ENCODE measurements at regions not wholly inside any gene's neighbourhood (a gene's known extent, or its start where the extent isn't known, plus 50 kb on each side); places are given as distances from the start of the nearest gene placed in this dataset.

- DNase-seq, result peak; percentile 23
- no peak overlapping the region for H3K4me3 ChIP-seq (ENCODE audit: low read length)
- Mint-ChIP-seq H3K4me3 (no peak overlapping the region), H3K9me3 (no peaks in the 10 kb centered on the region), H3K4me1 (peaks cover 23% of the 10 kb centered on the region), H3K27ac (no peak overlapping the region), H3K36me3 (ENCODE audit: low read depth) (no peaks in the 10 kb centered on the region), H3K27me3 (ENCODE audit: insufficient read depth) (peaks cover 25% of the 10 kb centered on the region)
- H3K9ac ChIP-seq (ENCODE audit: extremely low read depth, low read length, poor library complexity, severe bottlenecking), result no peak overlapping the region
- peaks cover 6% of the 10 kb centered on the region for H3K27me3 ChIP-seq (ENCODE audit: control insufficient read depth, insufficient read depth, low read length, poor library complexity, severe bottlenecking)
- no peaks in the 10 kb centered on the region for H3K36me3 ChIP-seq (ENCODE audit: control insufficient read depth, insufficient read depth, low read length)
- H3K27ac ChIP-seq (ENCODE audit: low read depth, low read length), result no peak overlapping the region
- H3K4me1 ChIP-seq (ENCODE audit: control insufficient read depth, insufficient read depth, low read length), result peaks cover 5% of the 10 kb centered on the region
- no peaks in the 10 kb centered on the region for H3K9me3 ChIP-seq (ENCODE audit: control insufficient read depth, low read length)
- 80 to 98% methylated on average over 1 to 2 of the region's 2 CpGs for WGBS, 2 experiments (ENCODE audit: insufficient coverage in 1 of 2, insufficient read length in 1 of 2)
- no peak for TF ChIP-seq CTCF (conservative IDR thresholded peaks at IDR 0.05)
Measured at GRCh38 chr3:71881732-71882131, 96.8 kb upstream of the PROK2 start.

GRCh38 chr3:71881041-71881440 is 96.1 kb upstream of the PROK2 start:
- no peak for TF ChIP-seq CTCF (conservative IDR thresholded peaks at IDR 0.05)

GRCh38 chr3:71879089-71879488 is 94.1 kb upstream of the PROK2 start:
- Histone ChIP-seq H3K36me3 (ENCODE audit: control insufficient read depth, insufficient read depth, low read length) (no peaks in the 10 kb centered on the region), H3K9ac (ENCODE audit: extremely low read depth, low read length, poor library complexity, severe bottlenecking) (no peak overlapping the region), H3K4me3 (ENCODE audit: low read length) (no peak overlapping the region), H3K27ac (ENCODE audit: low read depth, low read length) (no peak overlapping the region), H3K9me3 (ENCODE audit: control insufficient read depth, low read length) (no peaks in the 10 kb centered on the region), H3K4me1 (ENCODE audit: control insufficient read depth, insufficient read depth, low read length) (peaks cover 14% of the 10 kb centered on the region), H3K27me3 (ENCODE audit: control insufficient read depth, insufficient read depth, low read length, poor library complexity, severe bottlenecking) (peaks cover 6% of the 10 kb centered on the region)
- Mint-ChIP-seq H3K27me3 (ENCODE audit: insufficient read depth) (peaks cover 25% of the 10 kb centered on the region), H3K4me1 (peaks cover 31% of the 10 kb centered on the region), H3K9me3 (no peaks in the 10 kb centered on the region), H3K4me3 (no peak overlapping the region), H3K27ac (no peak overlapping the region), H3K36me3 (ENCODE audit: low read depth) (no peaks in the 10 kb centered on the region)
- DNase-seq, result peak; percentile 70
- WGBS, 2 experiments (ENCODE audit: insufficient coverage in 1 of 2, insufficient read length in 1 of 2), result 52 to 82% methylated on average over 4 to 9 of the region's 9 CpGs
- TF ChIP-seq CTCF (conservative IDR thresholded peaks at IDR 0.05), result peak; percentile 47

More at GRCh38 chr3:71881041-71881440, 96.1 kb upstream of the PROK2 start:
- Histone ChIP-seq H3K9me3 (ENCODE audit: control insufficient read depth, low read length) (no peaks in the 10 kb centered on the region), H3K4me3 (ENCODE audit: low read length) (no peak overlapping the region), H3K27me3 (ENCODE audit: control insufficient read depth, insufficient read depth, low read length, poor library complexity, severe bottlenecking) (peaks cover 6% of the 10 kb centered on the region), H3K27ac (ENCODE audit: low read depth, low read length) (no peak overlapping the region), H3K36me3 (ENCODE audit: control insufficient read depth, insufficient read depth, low read length) (no peaks in the 10 kb centered on the region), H3K4me1 (ENCODE audit: control insufficient read depth, insufficient read depth, low read length) (peaks cover 11% of the 10 kb centered on the region), H3K9ac (ENCODE audit: extremely low read depth, low read length, poor library complexity, severe bottlenecking) (no peak overlapping the region)
- DNase-seq, result peak; percentile 25
- no peaks in the 10 kb centered on the region for H3K36me3 Mint-ChIP-seq (ENCODE audit: low read depth)
- 94% methylated on average over 2 of the region's 2 CpGs; no CpG with 5 or more reads in 1 of the 2 experiments for WGBS, 2 experiments (ENCODE audit: insufficient coverage in 1 of 2, insufficient read length in 1 of 2)
- no peak overlapping the region for H3K4me3 Mint-ChIP-seq
- H3K27me3 Mint-ChIP-seq (ENCODE audit: insufficient read depth), result peaks cover 25% of the 10 kb centered on the region
- peaks cover 30% of the 10 kb centered on the region for H3K4me1 Mint-ChIP-seq
- no peaks in the 10 kb centered on the region for H3K9me3 Mint-ChIP-seq
- no peak overlapping the region for H3K27ac Mint-ChIP-seq
